WI38 (cell line): ENCODE measurements at regions not wholly inside any gene's neighbourhood (a gene's known extent, or its start where the extent isn't known, plus 50 kb on each side); places are given as distances from the start of the nearest gene placed in this dataset.

Experiments
- H3K4me3 ChIP-seq: 2 replicates; pipeline ENCODE4 v1.5.1; 2011; ENCODE audit warnings: low read depth, mild to moderate bottlenecking, control low read depth, low read length
- CTCF ChIP-seq: IDR thresholded peaks from 2 replicates; pipeline ENCODE4 v1.5.1; 2012; ENCODE audit warnings: low read depth, mild to moderate bottlenecking, control low read depth, low read length

GRCh38 chr5:96333391-96333790, 99.7 kb downstream of the PCSK1 start:
- no peak overlapping the region for H3K4me3 ChIP-seq
- no peak for TF ChIP-seq CTCF

- TF ChIP-seq CTCF: no peak
Measured at GRCh38 chr5:96332535-96333366, 100.3 kb downstream of the PCSK1 start.

GRCh38 chr5:96331681-96332361, 101.2 kb downstream of the PCSK1 start:
- H3K4me3 ChIP-seq: no peak overlapping the region
- no peak for TF ChIP-seq CTCF

More at GRCh38 chr5:96332535-96333366, 100.3 kb downstream of the PCSK1 start:
- H3K4me3 ChIP-seq: no peak overlapping the region

- no peak for TF ChIP-seq CTCF
- H3K4me3 ChIP-seq: no peak overlapping the region
Measured at GRCh38 chr5:96331210-96331609, 101.8 kb downstream of the PCSK1 start.

- TF ChIP-seq CTCF: no peak
- no peak overlapping the region for H3K4me3 ChIP-seq
Measured at GRCh38 chr5:96330530-96331140, 102.4 kb downstream of the PCSK1 start.

- H3K4me3 ChIP-seq: no peak overlapping the region
- no peak for TF ChIP-seq CTCF
Measured at GRCh38 chr5:96329886-96330529, 103.0 kb downstream of the PCSK1 start.
